Liver (tissue), 3 donors: ENCODE measurements at regions not wholly inside any gene's neighbourhood (a gene's known extent, or its start where the extent isn't known, plus 50 kb on each side); places are given as distances from the start of the nearest gene placed in this dataset.

Source experiments
- CTCF ChIP-seq: fragments of 150-350 bp; IDR thresholded peaks from 2 replicates; pipeline ENCODE4 v1.5.1; 2017; ENCODE audit warnings: improper control_type of control experiment, low read depth, low read length; ENCODE audit not compliant: missing input control
- JUND ChIP-seq, 2 donors: IDR thresholded peaks; 2 replicates each; pipeline ENCODE4 v1.6.1; 2016; ENCODE audit warnings: antibody characterized with exemption in 2 of 2
- MAX ChIP-seq: IDR thresholded peaks from 2 replicates; pipeline ENCODE4 v1.6.1; 2016; ENCODE audit warnings: antibody characterized with exemption
- RAD21 ChIP-seq, 2 donors: IDR thresholded peaks; 2 replicates each; pipeline ENCODE4 v1.6.1; 2016; ENCODE audit warnings: antibody characterized with exemption in 2 of 2, mild to moderate bottlenecking in 2 of 2
- REST ChIP-seq: IDR thresholded peaks from 2 replicates; pipeline ENCODE4 v1.6.1; 2016; ENCODE audit warnings: antibody characterized with exemption, mild to moderate bottlenecking
- YY1 ChIP-seq: IDR thresholded peaks from 2 replicates; pipeline ENCODE4 v1.6.1; 2016; ENCODE audit warnings: antibody characterized with exemption, mild to moderate bottlenecking
- donor health status: healthy.
- donor health status: healthy.

DNA sequence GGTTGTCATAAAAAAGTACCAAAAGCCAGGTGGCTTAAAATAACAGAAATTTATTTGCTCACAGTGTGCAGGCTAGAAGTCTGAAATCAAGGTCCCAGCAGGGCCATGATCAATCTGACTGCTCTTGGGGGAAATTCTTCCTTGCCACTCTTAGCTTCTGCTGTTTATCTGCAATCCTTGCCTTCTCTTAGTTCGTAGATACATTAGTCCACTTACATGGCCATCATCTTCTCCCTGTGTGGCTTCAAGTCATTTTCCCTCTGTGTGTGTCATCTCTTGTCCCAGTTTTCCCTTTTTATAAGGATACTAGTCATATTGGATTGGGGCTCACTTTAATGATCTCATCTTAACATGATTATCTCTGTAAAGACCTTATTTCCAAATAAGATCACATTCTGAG, 124.0 kb upstream of the NCAM2 start:
- TF ChIP-seq CTCF = no peak
- TF ChIP-seq JUND (IDR thresholded peaks at IDR 0.05) = no peak
- TF ChIP-seq YY1 = no peak
- no peak for TF ChIP-seq MAX
- no peak for TF ChIP-seq RAD21 (IDR thresholded peaks at IDR 0.05)
- no peak for TF ChIP-seq REST
